Fibroblast of skin of back (primary cell): ENCODE measurements at regions not wholly inside any gene's neighbourhood (a gene's known extent, or its start where the extent isn't known, plus 50 kb on each side); places are given as distances from the start of the nearest gene placed in this dataset.

ENCODE experiments used
- DNase-seq: peaks from one replicate; pipeline ENCODE4 v3.0.0-alpha.2; 2013

DNA sequence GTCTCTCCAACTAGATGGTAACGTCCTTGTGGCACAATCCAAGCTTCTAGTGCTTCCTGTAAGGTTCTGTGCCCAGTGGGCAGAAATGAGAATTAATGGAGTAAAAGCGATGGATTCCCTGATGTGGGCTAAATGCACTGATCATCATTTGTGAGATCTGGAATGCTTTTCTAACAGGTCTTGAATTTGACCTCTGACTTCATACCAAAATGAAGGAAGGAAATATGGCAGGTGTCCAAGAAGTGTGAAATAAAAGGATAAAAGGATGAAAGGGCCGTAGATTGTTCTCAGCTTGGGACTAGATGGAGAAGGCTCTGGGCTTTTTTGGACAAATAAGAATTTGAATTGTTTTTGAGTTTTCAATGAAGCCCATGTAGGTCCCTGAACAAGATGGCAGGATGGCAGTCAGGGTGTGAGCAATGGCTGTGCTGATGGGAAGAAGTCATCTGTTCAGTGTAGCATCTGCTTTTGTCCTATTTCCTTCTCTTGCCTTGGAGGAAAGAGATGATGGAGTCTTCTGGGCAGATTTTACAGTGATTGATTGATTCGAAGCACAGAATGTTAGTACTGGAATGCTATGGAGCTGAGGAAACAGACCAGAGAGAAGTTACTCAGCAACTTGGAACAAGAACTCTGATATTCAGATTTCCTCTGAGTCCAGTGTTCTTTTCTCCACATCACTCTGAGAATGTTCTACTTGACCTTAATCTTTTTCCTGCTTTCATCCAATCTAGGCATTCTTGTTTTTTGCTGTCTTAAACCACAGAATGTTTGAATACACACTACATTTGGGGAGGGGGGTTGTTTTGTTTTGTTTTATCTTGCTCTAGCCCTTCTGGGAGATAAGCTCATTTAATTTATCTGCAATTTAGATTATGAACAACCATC is 286.0 kb downstream of the HLX start:
- DNase-seq, result no peak

DNA sequence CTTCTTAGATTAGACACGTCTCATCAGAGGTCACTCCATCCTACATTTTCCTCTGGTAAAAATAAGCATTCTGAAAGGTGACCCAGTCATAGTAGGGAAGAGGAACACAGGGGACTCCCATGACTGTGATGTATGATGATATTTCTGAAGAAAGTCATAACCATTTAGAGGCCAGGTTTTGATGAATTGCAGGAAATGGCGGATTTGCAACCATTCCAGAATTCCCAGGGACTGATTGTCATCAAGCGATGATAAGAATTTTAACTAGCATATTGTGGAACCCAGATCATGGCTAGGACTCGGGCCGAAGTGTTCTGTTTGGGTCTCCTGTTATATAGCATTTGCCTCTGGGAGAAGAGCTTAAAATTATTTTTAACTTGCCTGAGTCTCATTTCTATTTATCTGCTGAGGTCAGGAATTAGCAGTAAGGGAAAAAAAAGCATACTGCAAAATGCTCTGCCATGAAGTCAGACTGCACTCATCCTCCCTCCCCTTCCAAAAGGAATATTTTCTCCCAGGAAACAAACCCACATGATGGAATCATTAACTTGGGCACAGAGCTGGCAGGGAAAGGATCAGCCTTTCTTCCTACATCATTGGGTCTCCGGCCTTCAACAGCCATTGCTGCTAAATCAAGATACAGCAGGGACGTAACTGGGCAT is 286.7 kb downstream of the HLX start:
- DNase-seq, result peak; percentile 50

DNA sequence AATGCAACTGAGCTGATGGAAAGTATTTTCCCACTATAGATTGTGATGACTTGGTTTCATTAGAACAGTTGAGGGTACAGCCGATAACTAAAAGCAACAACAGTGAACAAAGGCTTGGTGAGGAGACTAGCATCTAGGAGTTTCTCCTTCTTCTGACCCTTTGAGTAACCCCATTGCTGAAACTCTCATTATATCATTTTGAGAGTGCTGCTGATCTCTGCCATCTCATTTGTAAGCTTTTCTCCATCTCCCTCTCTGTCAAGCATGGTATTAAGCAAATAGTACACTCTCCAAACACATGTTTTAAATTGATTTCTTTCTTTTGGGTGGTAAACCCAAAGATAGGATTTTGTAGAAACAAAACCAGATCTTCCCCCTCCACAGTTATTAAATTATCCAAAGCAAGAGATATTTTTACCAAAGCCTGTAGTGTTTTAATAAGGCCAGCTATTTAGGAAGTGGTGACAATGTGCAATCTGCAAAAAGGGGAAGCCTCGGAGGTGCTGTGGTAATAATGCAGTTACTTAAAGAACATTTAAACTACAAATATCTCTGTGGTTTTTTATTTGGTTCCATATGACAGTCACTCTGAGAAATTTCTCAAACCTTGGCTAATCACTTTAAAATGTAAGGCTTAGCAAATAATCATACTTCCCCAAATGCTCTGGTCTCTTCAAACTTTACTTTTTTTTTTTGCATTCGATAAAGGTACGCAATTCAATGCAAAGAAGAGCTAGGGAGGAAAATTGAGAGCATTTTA is 287.5 kb downstream of the HLX start:
- DNase-seq, result no peak

DNA sequence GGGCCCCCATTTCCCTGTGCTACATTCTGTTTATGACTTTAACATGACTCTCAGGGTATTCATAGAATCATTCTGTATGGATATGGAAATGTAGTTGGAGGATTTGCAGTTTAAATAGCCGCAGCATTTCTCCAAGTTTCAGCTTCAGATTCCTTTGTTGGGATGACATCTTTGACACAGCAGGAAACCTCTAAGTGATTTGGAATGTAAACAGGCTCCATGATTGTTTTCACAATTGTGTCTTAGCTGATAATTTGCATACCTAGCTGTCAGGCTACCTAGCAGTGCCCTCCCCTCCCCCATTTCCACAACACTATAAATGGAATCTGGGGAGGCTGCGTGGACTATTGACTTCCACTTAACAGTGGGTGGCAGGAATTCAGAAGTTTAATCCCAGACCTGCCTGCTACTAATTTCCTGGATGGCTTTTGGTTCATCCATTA is 290.2 kb downstream of the HLX start:
- peak; percentile 88 for DNase-seq

DNA sequence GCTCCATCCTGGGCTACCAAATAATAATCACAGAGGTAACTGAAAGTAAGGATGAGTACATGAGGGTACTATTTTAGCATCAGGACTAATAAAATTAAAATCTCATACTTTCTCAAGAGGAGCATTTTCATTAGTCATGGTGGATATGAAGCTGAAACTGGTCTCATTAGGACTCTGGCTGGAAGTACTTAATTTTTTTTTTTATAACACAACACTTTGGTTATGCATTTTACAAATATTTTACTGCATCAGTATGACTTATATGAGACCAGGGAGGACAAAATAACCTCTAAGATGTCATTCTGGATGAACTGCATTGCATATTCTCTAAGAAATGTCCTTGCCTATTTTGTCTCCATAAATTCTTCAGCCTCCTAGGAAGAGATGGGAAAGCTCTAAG is 290.9 kb downstream of the HLX start:
- peak; percentile 22 for DNase-seq

DNA sequence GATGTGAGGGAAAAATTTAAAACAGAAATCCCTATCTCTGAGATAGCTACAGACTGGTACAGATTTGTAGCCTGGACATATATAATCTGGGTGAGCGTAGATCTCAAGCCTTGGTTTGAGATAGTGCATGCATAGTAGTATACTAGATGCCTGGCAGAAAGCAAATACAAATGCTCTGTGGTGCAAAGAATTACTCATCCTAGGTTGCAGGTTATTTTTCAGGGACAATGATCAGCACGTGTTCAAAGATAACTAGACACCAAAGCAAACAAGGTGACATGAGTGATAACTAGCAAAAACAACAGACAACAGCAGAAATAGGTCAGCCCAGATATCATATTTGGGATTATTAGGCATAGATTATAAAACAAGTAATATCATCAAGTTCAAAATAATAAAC is 292.5 kb downstream of the HLX start:
- no peak for DNase-seq

DNA sequence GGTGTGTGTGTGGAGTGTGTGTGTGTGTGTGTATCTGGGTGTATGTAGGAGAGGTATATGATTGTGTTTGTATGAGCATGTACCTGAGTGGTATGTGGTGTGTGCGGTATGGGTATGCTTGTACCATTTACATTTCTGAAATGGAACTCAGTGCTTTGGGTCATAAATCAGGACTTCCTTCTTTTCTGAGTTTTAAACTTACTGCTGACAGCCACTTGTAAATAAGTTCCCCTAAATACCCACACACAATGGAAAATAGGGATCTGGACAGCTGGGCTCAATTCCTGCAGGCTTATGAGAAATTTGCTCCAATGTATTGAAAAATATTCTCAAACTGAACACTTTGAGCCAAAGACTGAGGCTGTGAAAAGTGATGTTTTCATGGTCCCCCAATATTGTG is 293.6 kb downstream of the HLX start:
- no peak for DNase-seq

DNA sequence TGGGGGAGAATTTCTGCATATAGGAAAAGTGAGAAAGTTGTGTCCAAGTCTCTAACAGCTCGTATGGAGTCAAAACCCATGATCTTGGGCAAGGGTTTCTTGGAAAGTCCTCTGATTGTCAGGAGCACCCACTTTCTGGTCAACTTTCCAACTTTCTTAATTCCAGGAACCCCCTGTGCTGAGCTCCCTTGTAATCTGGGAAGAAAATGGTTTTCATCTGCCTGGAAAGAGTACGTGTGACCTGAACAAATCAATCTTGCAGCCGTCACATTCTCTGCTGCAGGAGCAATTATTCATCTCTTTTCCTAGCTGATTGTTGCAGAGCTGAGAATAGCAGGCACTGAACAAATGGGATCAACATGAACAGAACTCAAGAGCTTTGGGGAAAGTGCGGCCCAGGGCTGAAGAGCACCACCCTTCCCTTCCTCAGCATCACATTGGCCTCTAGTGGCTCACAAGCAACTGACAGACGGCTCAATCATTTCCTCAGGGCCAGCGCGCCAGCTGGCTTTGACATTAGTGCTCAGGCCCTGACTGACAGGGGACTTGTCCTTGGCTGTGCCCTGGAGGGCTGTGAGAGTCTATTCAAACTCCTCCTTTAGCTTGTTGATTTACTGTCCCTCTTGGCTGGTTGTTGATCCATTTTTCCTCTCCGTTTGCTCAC is 295.2 kb downstream of the HLX start:
- DNase-seq, result no peak

DNA sequence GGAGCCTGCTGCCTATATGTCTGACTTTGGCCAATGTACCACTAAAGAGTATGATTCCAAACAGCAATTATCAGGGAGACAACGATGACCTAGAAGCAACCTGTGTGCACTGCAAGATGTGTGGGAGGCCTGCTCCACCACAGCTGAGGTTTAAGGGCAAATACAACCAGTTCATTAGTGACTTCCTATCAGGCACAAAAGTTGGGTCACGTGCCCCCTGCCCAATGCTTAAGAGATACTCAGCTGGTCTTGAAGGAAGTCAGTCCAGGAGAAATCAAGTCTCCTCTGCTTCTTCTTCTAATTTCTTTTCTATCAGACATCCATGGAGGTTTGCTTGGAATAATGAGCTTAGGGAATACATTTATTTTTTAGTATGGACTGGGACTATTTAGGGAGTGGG is 296.0 kb downstream of the HLX start:
- no peak for DNase-seq

DNA sequence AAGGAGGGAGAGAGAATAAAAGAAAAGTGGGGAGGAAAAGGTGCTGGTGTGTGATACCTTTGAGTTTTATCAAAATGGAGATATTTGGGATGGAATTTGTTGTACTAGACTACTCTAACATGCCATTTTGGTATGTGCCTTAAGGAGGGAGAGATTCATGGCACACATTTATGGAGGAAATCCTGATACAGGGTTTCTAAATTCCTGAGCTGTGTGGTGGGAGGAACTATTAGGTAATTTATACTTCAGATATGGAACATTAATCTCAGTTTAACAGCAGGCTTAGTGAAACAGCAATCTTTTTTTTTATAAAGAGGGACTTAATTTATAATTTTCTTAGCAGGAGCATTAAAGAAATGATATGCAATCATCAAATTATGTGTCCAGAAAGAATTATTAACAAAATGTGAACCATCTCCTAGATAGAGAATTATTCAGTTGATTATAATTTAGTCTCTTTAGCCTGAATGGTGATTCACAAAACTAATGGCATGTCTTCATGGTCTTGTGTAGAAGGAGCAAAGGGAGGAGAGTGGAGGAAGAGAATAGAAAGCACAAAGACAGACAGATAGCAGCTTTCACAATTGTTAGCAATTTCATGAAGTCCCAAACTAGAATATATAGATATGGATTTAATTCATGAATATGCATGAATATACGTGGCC is 301.6 kb downstream of the HLX start:
- DNase-seq, result no peak

DNA sequence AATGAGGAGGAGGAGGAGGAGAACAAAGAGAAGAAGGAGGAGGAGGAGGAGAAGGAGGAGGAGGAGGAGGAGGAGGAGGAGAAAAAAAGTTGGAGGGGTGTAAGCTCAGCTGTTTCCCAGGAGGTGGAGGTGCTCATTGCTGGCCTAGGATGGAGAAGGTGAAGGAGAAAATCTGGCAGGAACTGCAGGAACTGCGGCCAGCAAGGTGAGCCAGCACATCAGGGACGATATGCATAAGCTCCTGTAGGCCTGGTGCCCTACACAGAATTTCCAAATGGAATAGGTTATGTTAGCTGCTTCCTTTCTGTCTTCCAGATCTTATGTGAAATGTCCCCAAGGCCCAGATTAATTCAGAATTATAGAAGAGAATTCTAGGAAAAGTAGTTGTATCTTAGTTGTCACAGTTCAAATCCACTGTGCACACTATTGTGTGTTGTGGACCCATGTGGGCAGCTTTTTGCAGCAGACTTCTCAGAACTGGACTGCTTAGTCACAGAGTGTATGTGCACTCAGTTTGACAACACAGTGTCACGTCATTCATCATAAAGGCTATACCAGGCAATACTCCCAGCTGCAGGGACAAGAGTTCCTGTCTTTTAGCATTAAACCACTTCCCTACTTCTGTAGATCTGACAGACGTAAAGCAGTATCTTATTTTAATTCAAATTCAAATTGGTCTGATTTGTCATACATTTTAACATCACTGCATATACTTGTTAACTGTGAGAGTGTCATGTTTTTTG is 303.7 kb downstream of the HLX start:
- DNase-seq, result no peak

DNA sequence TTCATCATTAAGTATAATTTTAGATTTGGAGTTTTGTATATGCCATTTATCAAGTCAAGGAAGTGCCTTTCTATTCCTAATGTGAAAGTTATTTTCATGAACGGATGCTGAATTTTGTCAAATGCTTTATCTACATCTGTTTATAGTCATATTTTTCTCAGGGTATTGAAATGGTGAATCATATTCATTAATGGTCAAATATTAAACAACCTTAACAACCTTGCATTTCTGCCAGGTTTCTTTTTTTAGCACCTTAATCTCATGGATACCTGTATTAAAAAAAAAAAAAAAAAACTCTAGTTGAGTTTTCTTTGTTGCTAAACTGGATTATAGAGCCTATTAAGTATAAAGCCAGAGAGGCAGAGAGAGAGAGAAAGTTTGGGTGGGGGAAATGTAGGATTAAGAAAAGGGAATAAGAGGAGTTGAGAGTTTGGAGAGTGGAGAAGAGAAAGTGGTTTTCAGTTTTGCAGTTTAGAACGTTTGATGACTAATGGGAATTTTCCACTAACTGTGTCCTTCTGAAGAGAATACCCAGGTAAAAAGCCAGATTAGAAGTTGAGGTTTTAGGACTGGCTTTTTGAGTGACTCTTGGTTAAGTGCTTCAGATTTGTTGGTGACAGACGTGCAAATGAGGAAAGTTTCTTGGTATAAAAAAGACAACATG is 305.0 kb downstream of the HLX start:
- no peak for DNase-seq

DNA sequence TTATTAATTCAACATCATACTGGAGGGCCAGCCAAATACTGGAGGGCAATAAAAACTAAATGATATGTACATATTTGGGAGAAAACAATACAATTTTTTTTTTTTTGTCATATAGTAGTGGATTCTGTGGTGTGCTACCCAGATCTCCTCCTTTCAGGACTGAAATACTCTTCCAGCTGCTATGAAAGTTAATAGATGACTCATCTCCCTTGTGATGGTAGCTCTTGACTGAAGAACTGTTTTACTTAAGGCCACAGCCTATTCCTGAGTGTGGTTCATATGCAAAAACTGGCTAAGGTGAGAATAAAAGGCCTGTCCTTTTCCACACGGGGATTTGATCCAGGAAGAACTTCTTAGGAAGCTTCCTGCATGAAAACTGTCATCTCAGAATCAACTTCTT is 307.9 kb downstream of the HLX start:
- DNase-seq, result no peak

DNA sequence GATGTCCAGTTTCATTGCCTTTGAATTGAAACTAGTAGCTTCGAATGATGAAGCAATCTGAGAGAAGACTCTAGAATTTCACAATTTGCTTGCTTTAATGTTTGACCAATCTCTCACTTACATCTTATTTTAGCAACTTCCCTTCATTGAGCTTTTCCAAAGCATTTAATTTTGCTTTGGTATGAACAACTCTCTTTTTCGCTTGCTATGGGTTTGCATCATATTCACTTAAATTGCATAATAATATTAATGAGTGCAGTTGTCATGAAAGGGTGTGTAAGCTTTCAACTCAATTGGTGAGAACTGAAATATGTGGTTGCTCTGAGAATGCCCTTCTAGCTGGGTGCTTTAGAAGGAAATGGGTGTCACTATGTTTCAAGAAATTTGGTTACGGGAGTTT is 309.2 kb downstream of the HLX start:
- DNase-seq, result no peak

DNA sequence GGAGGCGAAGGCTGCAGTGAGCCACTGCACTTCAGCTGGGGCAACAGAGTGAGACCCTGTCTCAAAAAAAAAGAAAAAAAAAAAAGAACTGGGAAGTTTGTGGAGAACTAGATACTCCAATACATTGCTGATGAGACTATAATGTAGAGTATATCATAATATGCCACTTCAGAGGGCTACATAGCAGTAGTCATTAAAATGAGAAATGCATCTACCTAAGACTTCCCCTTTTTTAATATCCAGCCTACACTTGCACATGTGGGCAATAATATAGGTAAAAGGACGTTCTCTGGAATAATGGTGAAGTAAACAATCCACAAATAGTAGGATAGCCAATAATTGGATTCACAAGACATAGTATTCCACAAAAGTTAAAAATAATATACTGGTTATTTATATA is 311.0 kb downstream of the HLX start:
- no peak for DNase-seq

DNA sequence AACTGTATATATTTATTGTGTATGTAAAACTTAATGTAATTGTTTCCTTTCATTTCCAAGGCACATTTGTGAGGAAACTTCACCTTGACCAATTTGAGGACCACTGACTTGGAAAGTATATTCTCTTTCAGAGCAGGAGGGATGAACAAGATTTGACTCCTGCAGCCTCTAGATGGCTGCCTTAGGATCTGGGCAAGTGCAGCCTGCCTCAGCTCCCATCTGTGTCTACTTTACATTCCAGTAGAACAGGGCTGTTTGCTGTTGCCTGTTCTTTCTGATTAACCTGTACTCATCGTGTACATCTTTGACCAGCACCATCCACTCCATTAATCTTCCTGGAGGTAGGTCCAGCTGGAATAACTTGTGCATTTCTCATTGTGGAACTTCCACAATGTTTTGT is 312.8 kb downstream of the HLX start:
- no peak for DNase-seq

DNA sequence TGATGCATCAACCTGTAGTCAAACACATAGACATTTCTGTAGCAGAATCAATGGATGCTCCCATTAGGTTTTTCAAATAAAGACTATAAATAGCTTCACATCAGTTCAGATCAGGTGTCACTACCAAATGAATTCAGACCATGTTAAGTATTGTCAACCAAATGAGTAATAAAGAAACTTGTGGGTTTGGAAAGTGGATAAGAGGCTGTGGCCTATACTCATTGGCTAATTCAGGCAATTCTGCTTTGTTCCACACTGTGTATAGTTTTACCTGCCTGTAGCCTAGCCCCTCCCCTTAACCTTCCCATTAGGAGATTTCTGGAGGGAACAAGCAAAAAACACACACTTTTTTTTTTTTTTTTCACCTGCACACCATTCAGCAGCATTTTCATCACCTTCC is 321.2 kb downstream of the HLX start:
- DNase-seq, result no peak

DNA sequence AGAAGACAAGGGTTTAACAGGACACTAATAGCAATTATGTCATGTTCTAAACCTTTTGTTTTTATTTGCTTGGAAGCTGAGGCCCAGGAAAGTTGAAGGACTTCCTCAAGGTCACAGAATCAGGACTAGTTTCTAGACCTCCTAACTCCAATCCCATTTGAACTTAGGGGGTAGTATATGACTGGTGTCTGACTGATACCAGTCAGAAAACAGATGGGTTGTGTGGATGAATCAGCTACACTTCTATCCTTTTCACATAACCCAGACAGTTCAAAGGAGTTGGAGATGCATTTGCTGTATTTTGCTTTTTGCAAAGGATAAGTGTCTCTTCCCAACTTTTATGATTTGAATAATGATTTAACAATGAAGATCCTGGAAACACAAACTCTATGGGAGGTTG is 322.5 kb downstream of the HLX start:
- DNase-seq, result no peak

DNA sequence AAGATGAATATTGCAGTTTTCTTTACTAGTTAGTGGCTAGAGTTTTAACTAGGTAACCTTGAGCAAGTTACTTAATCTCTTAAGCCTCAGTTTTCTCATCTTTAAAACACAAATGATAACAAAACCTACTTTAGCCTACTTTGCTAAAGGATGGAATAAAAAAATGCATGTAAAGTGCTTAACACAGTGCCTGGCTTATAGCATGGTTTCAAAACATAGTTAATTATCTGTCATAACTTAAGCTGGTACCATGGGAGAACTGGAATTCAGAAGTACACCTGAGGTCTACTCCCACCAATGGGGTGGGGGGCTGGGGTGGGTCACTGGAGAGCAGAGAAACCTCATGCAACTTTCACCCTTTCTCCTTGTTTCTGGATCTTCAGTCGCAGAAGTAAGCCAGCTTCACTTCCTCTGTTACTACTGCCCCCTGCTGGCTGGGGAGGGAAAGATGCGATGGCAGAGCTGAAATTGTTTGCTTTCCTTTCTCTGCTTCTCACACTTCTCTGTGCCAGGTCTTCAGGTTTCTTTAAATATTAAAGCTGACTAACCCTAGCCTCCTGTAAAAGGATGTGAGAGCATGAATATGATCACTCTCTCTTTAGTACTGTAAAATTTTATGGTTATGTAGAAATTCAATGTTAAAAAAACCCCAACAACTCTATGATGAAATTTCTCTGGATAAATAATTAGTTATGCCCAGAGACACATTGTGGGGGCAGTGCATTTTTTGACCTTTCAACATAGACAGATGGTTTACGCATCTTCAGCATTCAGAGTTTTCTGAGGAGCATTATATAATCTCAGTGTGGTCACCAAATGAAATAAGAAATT is 324.2 kb downstream of the HLX start:
- peak; percentile 69 for DNase-seq
